Nephron (organoid): ENCODE measurements at regions not wholly inside any gene's neighbourhood (a gene's known extent, or its start where the extent isn't known, plus 50 kb on each side); places are given as distances from the start of the nearest gene placed in this dataset.

ENCODE experiments used
- H3K27ac Mint-ChIP-seq, 3 experiments: 2 replicates each; pipeline ENCODE4 v1.8.0; 2020; ENCODE audit warnings: mixed read lengths in 3 of 3, mild to moderate bottlenecking in 2 of 3, moderate library complexity in 1 of 3
- H3K27me3 Mint-ChIP-seq: 2 replicates; pipeline ENCODE4 v1.8.0; 2021; ENCODE audit warnings: low read depth, mild to moderate bottlenecking, moderate library complexity, mixed read lengths
- H3K36me3 Mint-ChIP-seq: 2 replicates; pipeline ENCODE4 v1.8.0; 2020; ENCODE audit warnings: low read depth, mixed read lengths
- H3K4me1 Mint-ChIP-seq: 2 replicates; pipeline ENCODE4 v1.8.0; 2020; ENCODE audit warnings: mixed read lengths
- H3K4me3 Mint-ChIP-seq, 3 experiments: 2 replicates each; pipeline ENCODE4 v1.8.0; 2020; ENCODE audit warnings: mild to moderate bottlenecking in 3 of 3, mixed read lengths in 3 of 3, moderate library complexity in 2 of 3
- H3K9me3 Mint-ChIP-seq: 2 replicates; pipeline ENCODE4 v1.8.0; 2020; ENCODE audit warnings: mixed read lengths
- TF ChIP-seq, protein P1 (sequence below), 3 experiments: fragments of 200-600 bp; sonication (generic); IDR thresholded peaks; one replicate each; pipeline ENCODE4 v1.5.0; 2021; ENCODE audit warnings: antibody characterized with exemption in 3 of 3; ENCODE audit not compliant: unreplicated experiment in 3 of 3

DNA sequence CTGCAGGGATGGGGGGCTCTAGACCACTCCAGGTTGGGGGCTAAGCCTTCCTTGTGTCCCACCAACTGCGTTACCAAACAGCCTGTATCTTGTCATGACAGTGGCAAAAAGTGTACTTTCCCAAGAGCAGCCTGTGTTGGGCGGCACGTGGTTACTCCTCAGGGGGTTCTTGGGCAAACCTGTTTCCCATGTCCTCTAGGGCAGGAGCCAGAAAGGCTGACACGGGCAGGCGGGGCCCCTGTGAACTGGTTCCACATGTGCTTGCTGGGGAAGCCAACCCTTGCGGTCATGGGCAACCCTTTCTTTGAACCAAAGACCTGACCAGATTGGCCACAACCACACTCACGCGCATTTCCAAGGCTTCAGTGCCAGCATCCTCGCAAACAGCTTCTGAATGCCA, 228.5 kb downstream of the RBFOX3 start:
- H3K27ac Mint-ChIP-seq = no peak overlapping the region
- no peaks in the 10 kb centered on the region for H3K4me1 Mint-ChIP-seq
- no peaks in the 10 kb centered on the region for H3K9me3 Mint-ChIP-seq
- H3K36me3 Mint-ChIP-seq = no peaks in the 10 kb centered on the region
- no peak overlapping the region for H3K4me3 Mint-ChIP-seq
- peaks cover 92% of the 10 kb centered on the region for H3K27me3 Mint-ChIP-seq
- TF ChIP-seq, protein P1, sequence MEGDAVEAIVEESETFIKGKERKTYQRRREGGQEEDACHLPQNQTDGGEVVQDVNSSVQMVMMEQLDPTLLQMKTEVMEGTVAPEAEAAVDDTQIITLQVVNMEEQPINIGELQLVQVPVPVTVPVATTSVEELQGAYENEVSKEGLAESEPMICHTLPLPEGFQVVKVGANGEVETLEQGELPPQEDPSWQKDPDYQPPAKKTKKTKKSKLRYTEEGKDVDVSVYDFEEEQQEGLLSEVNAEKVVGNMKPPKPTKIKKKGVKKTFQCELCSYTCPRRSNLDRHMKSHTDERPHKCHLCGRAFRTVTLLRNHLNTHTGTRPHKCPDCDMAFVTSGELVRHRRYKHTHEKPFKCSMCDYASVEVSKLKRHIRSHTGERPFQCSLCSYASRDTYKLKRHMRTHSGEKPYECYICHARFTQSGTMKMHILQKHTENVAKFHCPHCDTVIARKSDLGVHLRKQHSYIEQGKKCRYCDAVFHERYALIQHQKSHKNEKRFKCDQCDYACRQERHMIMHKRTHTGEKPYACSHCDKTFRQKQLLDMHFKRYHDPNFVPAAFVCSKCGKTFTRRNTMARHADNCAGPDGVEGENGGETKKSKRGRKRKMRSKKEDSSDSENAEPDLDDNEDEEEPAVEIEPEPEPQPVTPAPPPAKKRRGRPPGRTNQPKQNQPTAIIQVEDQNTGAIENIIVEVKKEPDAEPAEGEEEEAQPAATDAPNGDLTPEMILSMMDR (IDR thresholded peaks at IDR 0.05; ENCODE audit: unreplicated experiment in 3 of 3) = no peak

GRCh38 chr17:79379700-79380445, 231.0 kb downstream of the RBFOX3 start:
- Mint-ChIP-seq H3K4me1 (no peaks in the 10 kb centered on the region), H3K9me3 (no peaks in the 10 kb centered on the region), H3K27ac (no peak overlapping the region), H3K36me3 (no peaks in the 10 kb centered on the region), H3K27me3 (peaks cover 95% of the 10 kb centered on the region), H3K4me3 (no peak overlapping the region)
- TF ChIP-seq, protein P1 (IDR thresholded peaks at IDR 0.05; ENCODE audit: unreplicated experiment in 3 of 3) = no peak

DNA sequence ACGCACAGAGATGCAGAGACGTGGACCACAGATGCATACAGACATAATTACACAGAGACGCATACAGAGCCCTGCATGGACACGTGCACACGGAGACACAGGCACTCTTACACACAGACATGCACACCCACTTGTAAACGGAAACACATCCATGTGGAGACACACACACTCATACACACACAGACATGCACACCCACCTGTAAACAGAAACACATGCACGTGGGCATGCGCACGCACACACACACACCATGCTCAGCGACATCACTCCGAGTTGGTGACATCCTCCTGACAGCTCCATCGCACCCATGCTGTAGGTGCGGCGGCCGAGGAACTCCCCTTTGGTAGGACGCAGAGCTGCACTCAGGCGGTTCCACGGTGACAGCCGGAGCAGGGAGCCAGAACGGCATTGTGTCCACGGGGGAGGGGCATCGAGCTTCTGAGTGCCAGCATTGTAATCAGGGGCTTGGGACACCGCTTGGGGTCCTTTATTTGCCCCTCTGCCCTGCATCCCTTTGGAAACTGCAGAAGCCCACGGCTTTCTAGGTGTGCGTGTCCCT, 233.5 kb downstream of the RBFOX3 start:
- peaks cover 93% of the 10 kb centered on the region for H3K27me3 Mint-ChIP-seq
- no peak overlapping the region for H3K4me3 Mint-ChIP-seq
- H3K4me1 Mint-ChIP-seq = no peaks in the 10 kb centered on the region
- TF ChIP-seq, protein P1 (IDR thresholded peaks at IDR 0.05; ENCODE audit: unreplicated experiment in 3 of 3) = no peak
- no peak overlapping the region for H3K27ac Mint-ChIP-seq
- no peaks in the 10 kb centered on the region for H3K9me3 Mint-ChIP-seq
- H3K36me3 Mint-ChIP-seq = no peaks in the 10 kb centered on the region

GRCh38 chr17:79374807-79375206, 236.0 kb downstream of the RBFOX3 start:
- H3K27ac Mint-ChIP-seq = no peak overlapping the region
- H3K27me3 Mint-ChIP-seq = peaks cover 87% of the 10 kb centered on the region
- H3K36me3 Mint-ChIP-seq = no peaks in the 10 kb centered on the region
- H3K9me3 Mint-ChIP-seq = no peaks in the 10 kb centered on the region
- H3K4me3 Mint-ChIP-seq = no peak overlapping the region
- H3K4me1 Mint-ChIP-seq = no peaks in the 10 kb centered on the region
- TF ChIP-seq, protein P1 (IDR thresholded peaks at IDR 0.05; ENCODE audit: unreplicated experiment in 3 of 3) = no peak

- Mint-ChIP-seq H3K4me3 (no peak overlapping the region), H3K4me1 (no peaks in the 10 kb centered on the region), H3K36me3 (no peaks in the 10 kb centered on the region), H3K9me3 (no peaks in the 10 kb centered on the region), H3K27ac (no peak overlapping the region), H3K27me3 (peaks cover 85% of the 10 kb centered on the region)
- TF ChIP-seq, protein P1 (IDR thresholded peaks at IDR 0.05; ENCODE audit: unreplicated experiment in 3 of 3) = no peak
Observed at GRCh38 chr17:79374087-79374689, 236.7 kb downstream of the RBFOX3 start.
